ENCODE measurements at regions not wholly inside any gene's neighbourhood (a gene's known extent, or its start where the extent isn't known, plus 50 kb on each side); places are given as distances from the start of the nearest gene placed in this dataset.

DNA sequence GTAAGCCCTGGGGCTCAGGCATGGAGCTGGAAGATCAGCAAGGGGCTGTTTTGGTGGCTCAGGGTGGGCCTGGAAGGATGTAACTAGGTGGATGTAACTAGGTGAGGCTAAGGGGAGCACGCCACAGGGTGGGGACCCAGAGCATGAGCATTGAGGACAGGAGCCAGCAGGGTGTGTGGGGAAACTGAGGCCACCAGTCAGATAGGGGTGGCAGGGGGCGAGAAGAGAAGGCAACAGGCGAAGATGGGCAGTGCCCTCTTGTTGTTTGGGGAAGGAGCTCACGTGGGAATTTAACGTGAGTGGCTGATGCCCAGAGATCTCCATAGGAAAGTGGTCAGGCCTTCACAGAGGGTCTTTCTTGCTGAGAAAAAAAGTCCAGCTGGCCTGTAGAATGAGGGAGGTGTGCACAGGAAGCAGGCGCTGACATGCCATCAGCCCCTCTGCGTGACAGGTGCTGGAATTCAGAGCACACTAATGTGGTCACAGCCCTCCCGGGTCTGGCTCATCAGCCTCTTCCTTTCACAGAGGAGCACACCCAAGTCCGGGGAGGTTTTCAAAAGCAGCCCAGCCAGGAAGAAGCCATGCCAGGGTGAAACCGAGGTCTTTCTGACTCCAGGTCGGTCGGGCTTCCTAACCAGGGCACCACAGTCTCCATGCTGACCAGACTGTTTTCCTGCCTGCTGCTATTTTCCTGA, 54.6 kb upstream of the PAX6 start:
- FAIRE-seq (no peak), DNase-seq (ENCODE audit: low spot score) (no peak)

DNA sequence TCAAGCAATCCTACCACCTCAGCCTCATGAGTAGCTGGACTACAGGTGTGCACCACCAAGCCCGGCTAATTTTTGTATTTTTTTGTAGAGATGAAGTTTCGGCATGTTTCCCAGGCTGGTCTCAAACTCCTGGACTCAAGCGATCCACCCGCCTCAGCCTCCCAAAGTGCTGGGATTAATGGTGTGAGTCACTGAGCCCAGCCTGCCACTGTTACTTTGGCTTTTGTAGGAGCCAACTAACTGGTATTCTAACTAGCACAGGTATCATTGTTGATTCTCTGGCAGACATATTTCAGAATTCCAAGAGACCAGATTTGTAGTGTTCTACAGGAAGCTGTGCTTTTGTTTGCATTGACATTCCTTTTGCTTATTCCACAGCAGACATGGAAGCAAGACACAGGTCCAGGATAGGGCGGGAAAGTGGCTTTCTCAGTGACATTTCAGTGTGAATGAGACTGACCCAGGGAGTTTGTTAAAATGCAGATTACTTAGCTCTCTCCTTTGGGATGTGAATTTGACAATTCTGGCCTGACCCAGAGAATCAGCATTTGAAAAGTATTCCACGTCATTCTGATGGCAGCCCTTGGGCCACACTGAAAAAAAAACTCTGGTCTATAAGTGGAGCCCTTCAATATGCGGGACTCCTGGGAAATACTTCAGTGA, 52.2 kb upstream of the PAX6 start:
- no peak for DNase-seq (ENCODE audit: low spot score)
- no peak for FAIRE-seq

DNA sequence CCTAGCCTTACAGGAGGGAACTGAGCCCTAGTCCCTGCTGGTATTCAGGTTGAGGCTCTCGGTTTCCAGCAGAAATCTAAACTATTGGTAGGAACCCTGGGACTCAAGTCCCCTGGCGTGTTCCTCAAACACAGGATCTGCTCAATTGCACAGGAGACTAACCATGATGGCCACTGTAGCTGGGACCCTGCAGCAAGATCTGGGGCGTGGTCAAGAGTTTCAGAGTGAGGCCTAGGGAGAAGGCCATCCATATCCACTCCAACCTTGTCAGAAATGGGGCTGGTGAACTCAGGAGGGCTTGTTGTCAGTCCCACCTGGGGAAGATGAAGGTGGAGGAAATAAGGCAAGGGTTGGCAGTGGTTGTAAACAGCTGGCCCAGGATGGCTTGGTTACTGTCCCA, 49.9 kb upstream of the PAX6 start:
- DNase-seq (ENCODE audit: low spot score) (no peak), FAIRE-seq (no peak)
